GM19324 (cell line): ENCODE measurements at regions not wholly inside any gene's neighbourhood (a gene's known extent, or its start where the extent isn't known, plus 50 kb on each side); places are given as distances from the start of the nearest gene placed in this dataset.

Experiments
- ATAC-seq: cut with Tn5 transposase; IDR thresholded peaks from one replicate; pipeline ENCODE4 v1.9.1; 2021; ENCODE audit warnings: mild to moderate bottlenecking, moderate library complexity; ENCODE audit not compliant: unreplicated experiment, low FRiP score

- no peak for ATAC-seq
Observed at GRCh38 chr14:100398044-100398443, 74.9 kb downstream of the SLC25A47 start.

GRCh38 chr14:100399052-100399849 is 76.1 kb downstream of the SLC25A47 start:
- ATAC-seq: no peak

GRCh38 chr14:100400115-100400514 is 77.0 kb downstream of the SLC25A47 start:
- no peak for ATAC-seq

GRCh38 chr14:100401031-100401692 is 78.0 kb downstream of the SLC25A47 start:
- ATAC-seq: no peak

- no peak for ATAC-seq
Observed at GRCh38 chr14:100401792-100402191, 78.7 kb downstream of the SLC25A47 start.

- no peak for ATAC-seq
Observed at GRCh38 chr14:100402631-100403030, 79.5 kb downstream of the SLC25A47 start.

DNA sequence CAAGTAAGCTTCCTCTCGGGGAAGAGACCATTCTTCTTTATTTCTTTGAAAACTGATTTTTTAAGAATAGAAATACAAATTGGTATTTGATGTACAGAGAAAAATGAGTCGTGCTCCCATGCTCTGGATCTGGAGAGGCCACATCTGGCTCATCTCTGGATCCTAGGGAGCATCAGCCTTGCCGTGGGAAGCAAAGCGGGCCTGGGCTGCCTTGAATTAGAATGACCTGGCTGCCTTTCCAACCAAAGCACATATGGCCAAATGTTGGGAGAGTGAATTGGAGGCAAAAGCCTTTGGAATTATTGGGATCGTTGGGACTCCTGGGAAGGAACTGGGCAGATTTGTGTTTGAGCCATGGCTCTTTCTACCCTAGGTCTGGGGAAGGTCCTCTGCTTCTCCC is 80.0 kb downstream of the SLC25A47 start:
- no peak for ATAC-seq

- ATAC-seq: no peak
Observed at GRCh38 chr14:100403802-100404365, 80.7 kb downstream of the SLC25A47 start.

DNA sequence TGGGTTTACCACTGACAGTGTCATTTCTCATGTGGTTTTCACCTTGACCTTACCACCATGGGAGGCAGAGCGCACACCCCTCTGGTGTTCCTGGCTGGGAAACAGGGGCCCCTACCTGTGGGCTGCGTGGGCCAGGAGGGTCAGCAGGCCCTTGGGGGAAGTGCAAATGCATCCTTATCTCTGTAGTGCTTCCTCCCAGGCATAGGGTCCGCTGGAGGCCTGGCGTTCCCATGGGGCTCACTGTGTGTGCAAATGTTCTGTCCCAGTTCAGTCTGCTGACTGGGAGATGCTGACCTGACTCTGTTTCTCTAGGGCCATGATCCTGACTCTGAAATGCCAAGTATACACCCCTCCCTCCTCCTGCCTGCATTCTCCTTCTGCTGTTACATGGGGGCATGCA is 81.3 kb downstream of the SLC25A47 start:
- ATAC-seq: no peak

GRCh38 chr14:100405760-100406455 is 82.8 kb downstream of the SLC25A47 start:
- ATAC-seq: no peak

GRCh38 chr14:100406505-100407131 is 83.5 kb downstream of the SLC25A47 start:
- ATAC-seq: no peak

- no peak for ATAC-seq
Observed at GRCh38 chr14:100407376-100408102, 84.4 kb downstream of the SLC25A47 start.

DNA sequence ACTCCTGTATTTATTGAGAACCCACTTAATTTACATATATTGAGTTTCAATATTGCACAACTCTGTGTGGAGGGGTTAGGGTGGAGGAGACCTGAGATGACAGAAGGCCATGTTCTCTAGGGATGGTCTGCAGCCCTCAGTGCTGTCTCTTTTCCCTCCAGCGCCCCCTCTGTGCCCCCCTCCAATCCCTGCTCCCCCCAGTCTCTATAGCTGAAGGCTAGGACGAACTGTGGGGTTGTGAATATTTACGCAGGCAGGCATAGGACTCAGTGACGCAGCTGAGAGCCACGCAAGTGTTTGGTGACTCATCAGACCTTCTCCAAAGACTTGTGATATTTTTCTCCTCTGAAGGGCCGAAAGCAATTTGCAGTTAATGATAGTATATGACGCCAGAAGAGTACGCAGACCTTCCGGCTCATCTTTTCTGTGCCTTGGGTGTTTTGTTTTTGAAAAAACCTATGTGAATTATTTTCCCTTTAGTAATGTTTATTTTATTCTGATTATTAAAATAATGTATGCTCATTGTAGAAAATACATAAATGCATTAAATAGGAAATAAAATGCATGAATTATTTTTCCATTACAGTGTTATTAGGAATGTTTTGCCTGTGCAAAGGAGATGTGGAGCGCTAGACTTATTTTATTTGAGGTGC is 85.3 kb downstream of the SLC25A47 start:
- no peak for ATAC-seq

GRCh38 chr14:100409003-100409360 is 85.8 kb downstream of the SLC25A47 start:
- no peak for ATAC-seq

DNA sequence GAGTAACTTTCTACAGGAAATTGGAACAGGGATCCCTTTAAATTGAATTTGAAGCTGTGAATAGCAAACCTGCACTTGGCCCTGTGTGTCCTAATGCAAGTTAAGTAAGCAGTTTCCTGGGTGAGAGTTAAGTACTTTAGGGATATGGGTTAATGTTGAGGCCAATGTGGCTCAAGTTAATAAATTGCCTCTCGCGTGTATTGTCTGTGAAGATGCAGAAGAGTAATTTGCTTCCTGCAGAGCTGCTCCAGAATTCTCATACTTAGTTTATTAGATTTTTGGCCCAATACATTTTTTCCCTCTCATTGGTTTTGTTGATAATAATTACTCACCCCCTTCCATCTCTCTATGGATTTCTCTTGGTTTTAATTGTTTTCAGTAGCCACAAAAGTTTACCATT is 86.5 kb downstream of the SLC25A47 start:
- no peak for ATAC-seq

DNA sequence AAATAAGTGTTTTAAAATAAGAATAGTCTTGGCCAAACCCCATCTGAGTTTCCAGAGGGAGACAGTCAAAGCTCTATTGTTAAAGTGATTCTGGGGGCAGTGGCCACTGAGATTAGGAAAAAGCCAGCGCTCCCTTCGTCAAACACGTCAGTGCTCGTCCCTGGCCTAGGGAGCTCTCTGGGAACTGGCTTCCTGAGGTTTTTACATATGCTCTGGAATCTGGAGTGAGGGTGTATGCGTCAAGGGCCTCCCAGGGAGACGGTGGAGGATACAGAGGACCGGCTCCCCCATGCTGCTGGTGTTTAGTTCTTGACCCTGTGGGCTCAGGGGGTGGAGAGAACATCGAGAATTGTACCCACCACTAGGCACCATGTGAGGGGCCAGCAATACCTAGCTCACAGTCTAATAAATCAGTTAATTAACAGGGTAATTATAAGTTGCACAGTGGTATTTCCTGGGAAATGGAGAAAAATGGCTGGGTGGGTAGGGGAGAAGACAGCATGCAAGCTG is 87.0 kb downstream of the SLC25A47 start:
- no peak for ATAC-seq

DNA sequence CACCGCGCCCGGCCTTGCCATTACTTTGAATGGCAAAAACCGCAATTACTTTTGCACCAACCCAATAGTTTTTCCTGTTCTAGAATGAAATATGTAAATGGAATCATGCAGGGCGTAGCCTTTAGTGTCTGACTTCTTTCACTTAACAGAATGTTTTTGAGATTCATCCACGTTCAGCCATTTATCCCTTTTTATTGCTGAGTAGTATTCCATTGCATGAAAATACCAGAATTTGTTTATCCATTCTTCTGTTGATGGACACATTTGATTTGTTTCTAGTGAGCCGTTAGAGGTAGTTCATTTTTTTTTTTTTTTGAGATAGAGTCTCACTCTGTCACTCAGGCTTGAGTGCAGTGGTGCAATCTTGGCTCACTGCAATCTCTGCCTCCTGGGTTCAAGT is 90.6 kb downstream of the SLC25A47 start:
- ATAC-seq: no peak

DNA sequence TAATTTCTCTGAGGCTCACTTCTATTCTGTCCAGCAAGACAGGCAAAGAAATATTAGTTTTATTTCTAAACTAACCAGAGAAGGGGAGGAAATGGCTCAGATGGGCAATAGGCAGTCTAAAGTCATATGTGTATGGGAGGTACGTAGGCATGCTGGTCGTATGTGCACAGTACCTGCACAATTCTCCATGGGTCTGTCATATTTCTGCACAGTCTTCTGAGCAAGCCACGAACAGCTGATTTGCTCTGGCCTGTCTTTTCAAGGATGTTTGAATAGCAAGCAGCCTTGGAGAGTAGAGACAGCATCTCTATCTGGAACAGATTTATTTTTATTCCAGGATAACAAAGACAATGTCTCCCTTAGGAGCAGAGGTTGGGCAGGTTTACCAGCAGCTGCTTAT is 92.1 kb downstream of the SLC25A47 start:
- no peak for ATAC-seq

DNA sequence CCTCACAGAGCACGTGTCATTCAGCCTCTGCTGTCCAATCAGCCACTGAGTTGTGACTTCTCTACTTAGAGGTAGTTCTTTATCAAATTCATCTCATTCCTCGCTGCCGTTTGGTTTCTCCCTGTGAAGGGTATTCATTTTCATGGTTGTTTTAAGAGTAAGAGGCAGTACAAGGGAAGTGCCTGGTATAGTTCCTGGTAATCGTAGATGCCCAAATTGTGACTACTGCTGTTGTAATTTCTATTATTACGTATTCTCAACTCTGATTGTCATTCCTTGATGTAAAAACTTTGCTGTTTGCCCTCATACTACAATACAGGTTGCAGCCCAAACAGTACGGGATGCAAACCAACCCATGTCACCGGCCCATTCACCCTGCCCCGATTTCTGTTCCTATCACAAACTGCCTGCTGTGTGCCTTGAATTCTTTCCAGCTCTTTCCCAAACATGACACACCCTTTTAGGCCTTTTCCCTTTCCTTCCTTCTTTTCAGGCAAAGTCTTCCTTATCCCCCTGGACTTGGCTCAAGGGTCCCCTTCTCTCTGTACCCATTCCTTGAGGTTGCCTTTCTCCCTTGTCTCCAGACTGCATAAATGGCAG is 93.0 kb downstream of the SLC25A47 start:
- no peak for ATAC-seq
